Peyer's patch (tissue), 4 donors: ENCODE measurements at regions not wholly inside any gene's neighbourhood (a gene's known extent, or its start where the extent isn't known, plus 50 kb on each side); places are given as distances from the start of the nearest gene placed in this dataset.

Experiments used
- CTCF ChIP-seq, 6 experiments: fragments of 450-650 bp in 4 of 6; fragments of 200-600 bp in 2 of 6; sonication (generic) in 1 of 6; IDR thresholded peaks; one replicate each; pipeline ENCODE4 v1.5.1; 2017 to 2019; ENCODE audit warnings: antibody characterized with exemption in 6 of 6, mild to moderate bottlenecking in 3 of 6, moderate library complexity in 1 of 6
- POLR2A ChIP-seq, 2 donors: fragments of 450-650 bp; IDR thresholded peaks; one replicate each; pipeline ENCODE4 v1.5.1; 2017; ENCODE audit warnings: antibody characterized with exemption in 2 of 2, mild to moderate bottlenecking in 2 of 2, moderate library complexity in 2 of 2

GRCh38 chr6:67759001-67759400 lies 876.1 kb upstream of the ADGRB3 start:
- TF ChIP-seq CTCF (IDR thresholded peaks at IDR 0.05) (no peak), POLR2A (IDR thresholded peaks at IDR 0.05) (no peak)
